ENCODE measurements at regions not wholly inside any gene's neighbourhood (a gene's known extent, or its start where the extent isn't known, plus 50 kb on each side); places are given as distances from the start of the nearest gene placed in this dataset.

GRCh38 chr6:126419901-126420300 is 80.0 kb downstream of the CENPW start:
- FAIRE-seq (no peak), DNase-seq (ENCODE audit: low read depth) (no peak)
- Histone ChIP-seq H3K4me1 (ENCODE audit: insufficient read depth, low read length) (no peaks in the 10 kb centered on the region), H3K9ac (ENCODE audit: low read length) (no peak overlapping the region), H3K27me3 (ENCODE audit: insufficient read depth, low read length) (no peaks in the 10 kb centered on the region), H3K79me2 (ENCODE audit: insufficient read depth, low read length) (no peaks in the 10 kb centered on the region), H3K36me3 (ENCODE audit: insufficient read depth, low read length) (no peaks in the 10 kb centered on the region), H3K9me3 (ENCODE audit: insufficient read depth, low read depth, low read length) (no peaks in the 10 kb centered on the region), H2AFZ (ENCODE audit: low read depth, low read length) (no peak overlapping the region), H3K4me2 (ENCODE audit: low read length) (no peak overlapping the region), H4K20me1 (ENCODE audit: insufficient read depth, low read length) (no peaks in the 10 kb centered on the region), H3K4me3 (ENCODE audit: insufficient read depth, low read depth, low read length) (no peak overlapping the region), H3K27ac (ENCODE audit: low read depth, low read length) (no peak overlapping the region)
- Mint-ChIP-seq H3K4me3 (ENCODE audit: unreplicated experiment) (no peak overlapping the region), H3K36me3 (ENCODE audit: low read depth, unreplicated experiment) (no peaks in the 10 kb centered on the region), H3K27ac (ENCODE audit: unreplicated experiment) (no peak overlapping the region), H3K4me1 (ENCODE audit: low read depth, unreplicated experiment) (no peaks in the 10 kb centered on the region), H3K27me3 (ENCODE audit: low read depth, unreplicated experiment) (no peaks in the 10 kb centered on the region), H3K9me3 (ENCODE audit: unreplicated experiment) (no peaks in the 10 kb centered on the region)
- no peak for TF ChIP-seq EZH2 (IDR thresholded peaks at IDR 0.05; ENCODE audit: insufficient read depth, low read length)
- TF ChIP-seq, protein P1, sequence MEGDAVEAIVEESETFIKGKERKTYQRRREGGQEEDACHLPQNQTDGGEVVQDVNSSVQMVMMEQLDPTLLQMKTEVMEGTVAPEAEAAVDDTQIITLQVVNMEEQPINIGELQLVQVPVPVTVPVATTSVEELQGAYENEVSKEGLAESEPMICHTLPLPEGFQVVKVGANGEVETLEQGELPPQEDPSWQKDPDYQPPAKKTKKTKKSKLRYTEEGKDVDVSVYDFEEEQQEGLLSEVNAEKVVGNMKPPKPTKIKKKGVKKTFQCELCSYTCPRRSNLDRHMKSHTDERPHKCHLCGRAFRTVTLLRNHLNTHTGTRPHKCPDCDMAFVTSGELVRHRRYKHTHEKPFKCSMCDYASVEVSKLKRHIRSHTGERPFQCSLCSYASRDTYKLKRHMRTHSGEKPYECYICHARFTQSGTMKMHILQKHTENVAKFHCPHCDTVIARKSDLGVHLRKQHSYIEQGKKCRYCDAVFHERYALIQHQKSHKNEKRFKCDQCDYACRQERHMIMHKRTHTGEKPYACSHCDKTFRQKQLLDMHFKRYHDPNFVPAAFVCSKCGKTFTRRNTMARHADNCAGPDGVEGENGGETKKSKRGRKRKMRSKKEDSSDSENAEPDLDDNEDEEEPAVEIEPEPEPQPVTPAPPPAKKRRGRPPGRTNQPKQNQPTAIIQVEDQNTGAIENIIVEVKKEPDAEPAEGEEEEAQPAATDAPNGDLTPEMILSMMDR (IDR thresholded peaks at IDR 0.05; ENCODE audit: insufficient read depth, low read depth, low read length): no peak

DNA sequence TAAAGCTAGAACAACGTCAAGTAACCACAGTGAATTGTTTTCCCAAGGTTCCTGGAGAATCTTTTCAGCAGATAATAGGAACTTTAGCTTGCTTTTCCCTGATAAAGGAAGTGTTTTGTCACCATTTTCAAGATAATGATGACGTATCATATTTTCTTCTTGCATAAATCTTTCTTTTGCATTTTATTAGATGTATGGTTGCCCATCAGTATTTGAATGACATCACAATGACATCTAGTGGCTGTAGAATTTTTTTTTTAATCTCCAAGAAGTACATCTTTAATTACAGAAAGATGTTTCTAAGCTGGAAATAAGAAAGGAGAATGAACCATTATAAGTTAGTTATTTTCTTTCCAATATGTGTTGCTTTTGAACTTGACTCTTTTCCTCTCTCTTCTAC is 83.0 kb downstream of the CENPW start:
- Histone ChIP-seq H3K9ac (ENCODE audit: low read length) (no peak overlapping the region), H2AFZ (ENCODE audit: low read depth, low read length) (no peak overlapping the region), H3K4me1 (ENCODE audit: insufficient read depth, low read length) (no peaks in the 10 kb centered on the region), H3K27ac (ENCODE audit: low read depth, low read length) (no peak overlapping the region), H3K4me2 (ENCODE audit: low read length) (no peak overlapping the region), H3K36me3 (ENCODE audit: insufficient read depth, low read length) (no peaks in the 10 kb centered on the region), H3K4me3 (ENCODE audit: insufficient read depth, low read depth, low read length) (no peak overlapping the region), H4K20me1 (ENCODE audit: insufficient read depth, low read length) (no peaks in the 10 kb centered on the region), H3K79me2 (ENCODE audit: insufficient read depth, low read length) (no peaks in the 10 kb centered on the region), H3K27me3 (ENCODE audit: insufficient read depth, low read length) (no peaks in the 10 kb centered on the region), H3K9me3 (ENCODE audit: insufficient read depth, low read depth, low read length) (no peaks in the 10 kb centered on the region)
- Mint-ChIP-seq H3K4me1 (ENCODE audit: low read depth, unreplicated experiment) (no peaks in the 10 kb centered on the region), H3K9me3 (ENCODE audit: unreplicated experiment) (no peaks in the 10 kb centered on the region), H3K27ac (ENCODE audit: unreplicated experiment) (no peak overlapping the region), H3K36me3 (ENCODE audit: low read depth, unreplicated experiment) (no peaks in the 10 kb centered on the region), H3K4me3 (ENCODE audit: unreplicated experiment) (no peak overlapping the region), H3K27me3 (ENCODE audit: low read depth, unreplicated experiment) (no peaks in the 10 kb centered on the region)
- DNase-seq (ENCODE audit: low read depth) (no peak), FAIRE-seq (no peak)
- TF ChIP-seq, protein P1 (IDR thresholded peaks at IDR 0.05; ENCODE audit: insufficient read depth, low read depth, low read length): no peak
- no peak for TF ChIP-seq EZH2 (IDR thresholded peaks at IDR 0.05; ENCODE audit: insufficient read depth, low read length)

GRCh38 chr6:126427713-126428112 is 87.8 kb downstream of the CENPW start:
- H3K27ac Mint-ChIP-seq (ENCODE audit: unreplicated experiment): no peak overlapping the region
- H3K4me1 Mint-ChIP-seq (ENCODE audit: low read depth, unreplicated experiment): no peaks in the 10 kb centered on the region

More at GRCh38 chr6:126427713-126428112, 87.8 kb downstream of the CENPW start:
- FAIRE-seq (no peak), DNase-seq (ENCODE audit: low read depth) (no peak)
- H3K27me3 Mint-ChIP-seq (ENCODE audit: low read depth, unreplicated experiment): no peaks in the 10 kb centered on the region
- Histone ChIP-seq H3K9ac (ENCODE audit: low read length) (no peak overlapping the region), H4K20me1 (ENCODE audit: insufficient read depth, low read length) (no peaks in the 10 kb centered on the region), H3K27ac (ENCODE audit: low read depth, low read length) (no peak overlapping the region), H3K4me1 (ENCODE audit: insufficient read depth, low read length) (no peaks in the 10 kb centered on the region), H3K4me2 (ENCODE audit: low read length) (no peak overlapping the region), H3K27me3 (ENCODE audit: insufficient read depth, low read length) (no peaks in the 10 kb centered on the region), H3K79me2 (ENCODE audit: insufficient read depth, low read length) (no peaks in the 10 kb centered on the region), H2AFZ (ENCODE audit: low read depth, low read length) (no peak overlapping the region), H3K4me3 (ENCODE audit: insufficient read depth, low read depth, low read length) (no peak overlapping the region), H3K9me3 (ENCODE audit: insufficient read depth, low read depth, low read length) (no peaks in the 10 kb centered on the region), H3K36me3 (ENCODE audit: insufficient read depth, low read length) (no peaks in the 10 kb centered on the region)
- H3K9me3 Mint-ChIP-seq (ENCODE audit: unreplicated experiment): no peaks in the 10 kb centered on the region
- TF ChIP-seq EZH2 (IDR thresholded peaks at IDR 0.05; ENCODE audit: insufficient read depth, low read length): no peak
- H3K36me3 Mint-ChIP-seq (ENCODE audit: low read depth, unreplicated experiment): no peaks in the 10 kb centered on the region
- H3K4me3 Mint-ChIP-seq (ENCODE audit: unreplicated experiment): no peak overlapping the region
